ENCODE measurements at regions not wholly inside any gene's neighbourhood (a gene's known extent, or its start where the extent isn't known, plus 50 kb on each side); places are given as distances from the start of the nearest gene placed in this dataset.

GRCh38 chr20:55229451-55229850, 754.1 kb downstream of the DOK5 start:
- TF ChIP-seq CTCF (IDR thresholded peaks at IDR 0.05) (no peak), POLR2A (IDR thresholded peaks at IDR 0.05) (no peak)
